VCaP (cell line): ENCODE measurements at regions not wholly inside any gene's neighbourhood (a gene's known extent, or its start where the extent isn't known, plus 50 kb on each side); places are given as distances from the start of the nearest gene placed in this dataset.

ENCODE experiments used
- H3K27ac ChIP-seq: fragments of 450-650 bp; 2 replicates; pipeline ENCODE4 v1.5.1; 2017
- TF ChIP-seq, protein P1 (sequence below): fragments of 450-650 bp; conservative IDR thresholded peaks from 2 replicates; pipeline ENCODE4 v1.5.1; 2017; ENCODE audit warnings: mild to moderate bottlenecking, moderate library complexity

DNA sequence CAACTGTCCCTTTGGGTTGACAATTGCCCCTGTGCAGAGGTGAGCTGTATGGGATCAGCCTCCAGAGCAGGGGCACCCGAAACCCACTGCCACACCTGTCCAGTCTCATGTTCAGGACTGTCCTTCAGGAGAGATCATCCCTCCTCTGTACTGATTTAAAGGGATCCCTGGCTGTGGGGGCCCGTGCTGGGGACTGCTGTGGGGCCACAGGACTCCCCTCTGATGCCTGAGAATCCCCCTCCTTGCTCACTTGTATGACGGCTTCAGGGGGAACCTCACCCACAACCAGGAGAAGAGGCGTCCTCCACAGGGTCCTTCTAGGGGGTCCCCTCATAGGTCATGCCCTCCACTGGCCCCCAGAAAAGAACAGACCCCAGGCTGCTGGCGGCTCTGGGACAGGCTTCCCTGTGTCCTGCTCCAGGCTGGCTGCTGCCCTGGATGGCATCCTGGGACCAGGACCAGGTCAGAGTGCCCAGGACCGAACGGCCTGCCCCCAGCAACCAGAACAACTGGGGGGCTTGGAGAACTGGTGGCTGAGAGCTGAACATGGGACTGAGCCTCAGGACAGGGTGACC, 77.5 kb upstream of the ACTRT2 start:
- TF ChIP-seq, protein P1, sequence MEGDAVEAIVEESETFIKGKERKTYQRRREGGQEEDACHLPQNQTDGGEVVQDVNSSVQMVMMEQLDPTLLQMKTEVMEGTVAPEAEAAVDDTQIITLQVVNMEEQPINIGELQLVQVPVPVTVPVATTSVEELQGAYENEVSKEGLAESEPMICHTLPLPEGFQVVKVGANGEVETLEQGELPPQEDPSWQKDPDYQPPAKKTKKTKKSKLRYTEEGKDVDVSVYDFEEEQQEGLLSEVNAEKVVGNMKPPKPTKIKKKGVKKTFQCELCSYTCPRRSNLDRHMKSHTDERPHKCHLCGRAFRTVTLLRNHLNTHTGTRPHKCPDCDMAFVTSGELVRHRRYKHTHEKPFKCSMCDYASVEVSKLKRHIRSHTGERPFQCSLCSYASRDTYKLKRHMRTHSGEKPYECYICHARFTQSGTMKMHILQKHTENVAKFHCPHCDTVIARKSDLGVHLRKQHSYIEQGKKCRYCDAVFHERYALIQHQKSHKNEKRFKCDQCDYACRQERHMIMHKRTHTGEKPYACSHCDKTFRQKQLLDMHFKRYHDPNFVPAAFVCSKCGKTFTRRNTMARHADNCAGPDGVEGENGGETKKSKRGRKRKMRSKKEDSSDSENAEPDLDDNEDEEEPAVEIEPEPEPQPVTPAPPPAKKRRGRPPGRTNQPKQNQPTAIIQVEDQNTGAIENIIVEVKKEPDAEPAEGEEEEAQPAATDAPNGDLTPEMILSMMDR: no peak
- no peak overlapping the region for H3K27ac ChIP-seq

GRCh38 chr1:2944705-2945104, 76.6 kb upstream of the ACTRT2 start:
- TF ChIP-seq, protein P1: no peak
- H3K27ac ChIP-seq: no peak overlapping the region

DNA sequence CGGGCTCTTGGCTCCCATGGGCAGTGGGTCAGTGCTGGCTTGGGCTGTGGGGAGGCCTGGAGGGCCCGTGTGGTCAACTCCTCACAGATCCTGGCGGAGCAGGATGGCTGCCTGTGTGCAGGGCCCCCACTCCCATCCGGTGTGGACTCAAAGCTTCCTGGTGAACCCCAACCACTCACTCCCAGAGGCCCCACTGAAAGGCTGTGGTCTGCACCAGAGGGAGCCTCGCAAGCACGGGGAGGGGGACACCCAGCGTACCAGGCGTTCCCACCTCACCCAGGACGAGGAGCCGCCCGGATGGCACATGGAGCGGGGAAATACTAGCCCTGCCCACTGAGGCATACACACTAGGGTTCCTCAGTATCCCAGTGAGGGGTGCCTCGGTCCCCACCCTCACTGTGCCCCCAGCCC, 75.4 kb upstream of the ACTRT2 start:
- TF ChIP-seq, protein P1: no peak
- H3K27ac ChIP-seq: no peak overlapping the region

GRCh38 chr1:2946291-2946690, 75.0 kb upstream of the ACTRT2 start:
- no peak overlapping the region for H3K27ac ChIP-seq
- TF ChIP-seq, protein P1: peak; percentile 26

DNA sequence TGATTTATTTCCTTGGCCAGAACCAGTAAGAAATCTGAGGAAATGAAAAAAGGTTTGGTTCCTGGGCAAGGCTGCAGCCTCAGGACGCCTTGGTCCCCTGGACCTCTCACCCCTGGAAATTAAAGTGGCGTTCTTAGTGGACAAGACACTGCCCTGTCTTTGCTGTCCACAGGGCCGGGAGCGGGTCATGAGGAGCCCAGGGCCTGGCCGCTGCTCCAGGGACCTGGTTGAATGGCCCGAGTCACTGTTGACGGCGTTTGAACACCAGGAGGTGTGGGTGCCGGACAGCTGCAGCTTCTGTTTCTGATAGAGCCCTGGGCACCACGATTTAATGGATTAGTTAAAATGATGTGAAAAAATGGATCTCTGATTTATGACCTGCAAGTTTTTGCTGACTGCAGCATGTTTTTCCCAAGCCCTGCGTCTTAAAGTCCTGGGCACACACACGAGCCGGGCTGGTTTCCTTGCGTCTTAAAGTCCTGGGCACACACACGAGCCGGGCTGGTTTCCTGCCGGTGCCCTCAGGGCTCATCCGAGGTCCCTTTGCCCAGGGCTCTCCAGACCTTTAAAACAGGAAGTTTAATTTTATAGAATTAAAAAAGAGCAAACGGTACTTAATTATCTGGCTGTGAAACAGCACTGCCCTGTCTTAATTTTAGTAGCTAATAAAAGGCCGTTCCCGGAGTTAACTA, 74.1 kb upstream of the ACTRT2 start:
- TF ChIP-seq, protein P1: no peak
- H3K27ac ChIP-seq: peak overlapping the region; percentile 43

- TF ChIP-seq, protein P1: no peak
- no peak overlapping the region for H3K27ac ChIP-seq
These were observed 73.1 kb upstream of the ACTRT2 start for GRCh38 chr1:2948001-2948750.

DNA sequence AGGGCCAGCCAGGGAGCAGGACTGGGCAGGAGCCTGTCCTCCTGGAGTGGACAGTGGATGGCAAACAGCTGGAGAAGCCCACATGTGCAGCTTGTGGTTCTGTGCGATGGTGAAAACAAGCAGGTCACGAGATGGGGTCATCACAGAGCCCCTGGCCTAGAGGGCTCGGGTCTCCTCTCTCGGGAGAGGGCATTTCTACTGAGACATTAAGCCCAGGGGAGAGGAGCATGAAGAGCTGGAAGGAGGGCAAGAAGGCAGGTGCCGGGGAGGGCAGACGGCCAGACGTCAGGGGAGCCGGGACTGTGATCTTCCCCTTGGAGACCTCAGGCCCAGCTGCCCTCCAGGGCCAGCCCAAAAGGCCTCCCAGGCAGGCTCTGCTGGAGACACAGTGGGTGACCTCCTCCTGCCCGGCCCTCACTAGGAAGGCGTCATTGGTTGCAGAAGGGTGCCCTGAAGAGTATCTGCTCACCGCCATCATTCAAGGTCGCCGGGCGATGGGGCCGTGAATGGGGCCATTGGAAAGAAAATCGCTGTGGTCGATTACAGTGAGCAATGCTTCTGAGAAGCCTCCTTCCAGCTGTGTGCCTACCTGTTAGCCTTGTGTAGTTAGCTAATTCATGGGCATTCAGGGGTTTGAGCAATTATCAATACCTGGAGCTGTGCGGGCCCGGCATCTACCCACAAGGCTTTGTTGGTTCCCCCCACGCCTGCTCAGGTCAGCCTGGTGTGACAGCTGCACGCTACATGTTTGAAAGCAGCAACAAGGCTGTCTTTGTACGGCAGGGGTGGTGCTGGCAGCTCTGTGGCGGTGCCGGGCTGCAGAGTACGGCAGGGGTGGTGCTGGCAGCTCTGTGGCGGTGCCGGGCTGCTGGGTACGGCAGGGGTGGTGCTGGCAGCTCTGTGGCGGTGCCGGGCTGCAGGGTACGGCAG, 72.3 kb upstream of the ACTRT2 start:
- TF ChIP-seq, protein P1: no peak
- no peak overlapping the region for H3K27ac ChIP-seq
